HUES64 (cell line): ENCODE measurements at regions not wholly inside any gene's neighbourhood (a gene's known extent, or its start where the extent isn't known, plus 50 kb on each side); places are given as distances from the start of the nearest gene placed in this dataset.

Source experiments
- H3K27ac ChIP-seq: 2 replicates; pipeline ENCODE4 v1.7.0; 2013; ENCODE audit warnings: low read depth, low read length, inconsistent platforms
- H3K27me3 ChIP-seq: 2 replicates; pipeline ENCODE4 v1.6.1; 2013; ENCODE audit warnings: mild to moderate bottlenecking, low read length; ENCODE audit not compliant: insufficient read depth
- H3K36me3 ChIP-seq: 2 replicates; pipeline ENCODE4 v1.6.1; 2013; ENCODE audit warnings: mild to moderate bottlenecking, low read length; ENCODE audit not compliant: insufficient read depth
- H3K4me1 ChIP-seq: 2 replicates; pipeline ENCODE4 v1.6.1; 2013; ENCODE audit warnings: mild to moderate bottlenecking, low read length, moderate library complexity; ENCODE audit not compliant: insufficient read depth
- H3K4me3 ChIP-seq: 2 replicates; pipeline ENCODE4 v1.5.1; 2013; ENCODE audit warnings: mild to moderate bottlenecking, low read length, moderate library complexity
- H3K9ac ChIP-seq: 2 replicates; pipeline ENCODE4 v1.6.1; 2013; ENCODE audit warnings: mild to moderate bottlenecking, low read depth, low read length
- H3K9me3 ChIP-seq: 2 replicates; pipeline ENCODE4 v1.6.1; 2013; ENCODE audit warnings: low read depth, low read length; ENCODE audit not compliant: insufficient read depth
- WGBS: fragments of 150-250, 120-280 bp; methylation state at CpG from one replicate; pipeline ENCODE4 v1.1.7; 2013; ENCODE audit warnings: missing lambda C conversion rate; 5-methylcytosine and 5-hydroxymethylcytosine counted together

DNA sequence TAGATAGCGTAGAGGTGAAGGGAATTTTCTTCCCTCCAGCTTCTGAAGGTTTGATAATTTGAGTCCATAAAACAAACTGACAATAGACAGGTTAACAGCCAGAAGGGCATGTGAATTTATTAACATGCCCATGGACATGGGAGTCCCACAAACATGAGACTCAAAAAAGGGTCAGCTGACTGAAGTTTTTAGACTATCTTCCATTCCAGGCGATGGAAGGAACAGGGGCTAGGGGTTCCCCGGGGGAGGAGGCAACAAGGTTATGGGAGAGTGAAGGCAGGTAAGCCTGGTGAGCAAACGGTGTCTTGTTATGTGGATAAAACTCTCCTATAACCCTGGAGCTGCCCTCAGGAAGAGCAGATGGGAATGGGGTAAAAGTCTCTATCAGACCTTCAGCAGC is 81.5 kb upstream of the SORBS2 start:
- no peak overlapping the region for H3K27ac ChIP-seq

DNA sequence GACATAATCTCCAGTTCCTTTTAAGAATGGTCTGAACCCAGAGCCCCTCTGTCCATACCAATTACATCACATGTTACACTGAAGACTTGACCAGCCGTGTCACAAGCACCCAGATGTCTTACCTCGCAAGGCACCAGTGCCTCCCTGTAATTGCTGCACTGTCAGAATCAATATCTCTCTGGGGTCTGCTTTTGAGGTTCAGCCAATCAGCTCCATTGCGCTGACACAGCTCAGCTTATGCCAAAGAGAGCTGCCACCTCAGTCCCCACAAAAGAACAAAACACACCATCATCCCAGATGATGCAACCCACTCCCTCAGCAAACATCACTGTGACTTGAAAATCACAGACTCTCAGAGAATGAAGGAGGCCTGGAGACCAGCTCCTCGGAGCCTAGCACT is 82.5 kb upstream of the SORBS2 start:
- Histone ChIP-seq H3K36me3 (no peaks in the 10 kb centered on the region), H3K27ac (no peak overlapping the region), H3K27me3 (no peaks in the 10 kb centered on the region), H3K4me3 (no peak overlapping the region), H3K9me3 (peaks cover 14% of the 10 kb centered on the region), H3K4me1 (no peaks in the 10 kb centered on the region), H3K9ac (no peak overlapping the region)
- 96% methylated on average over 4 of the region's 4 CpGs for WGBS

More for the DNA sequence above, 81.5 kb upstream of the SORBS2 start:
- WGBS = 94% methylated on average over 4 of the region's 4 CpGs
- Histone ChIP-seq H3K4me3 (no peak overlapping the region), H3K9me3 (peaks cover 17% of the 10 kb centered on the region), H3K27me3 (no peaks in the 10 kb centered on the region), H3K9ac (no peak overlapping the region), H3K4me1 (no peaks in the 10 kb centered on the region), H3K36me3 (no peaks in the 10 kb centered on the region)

DNA sequence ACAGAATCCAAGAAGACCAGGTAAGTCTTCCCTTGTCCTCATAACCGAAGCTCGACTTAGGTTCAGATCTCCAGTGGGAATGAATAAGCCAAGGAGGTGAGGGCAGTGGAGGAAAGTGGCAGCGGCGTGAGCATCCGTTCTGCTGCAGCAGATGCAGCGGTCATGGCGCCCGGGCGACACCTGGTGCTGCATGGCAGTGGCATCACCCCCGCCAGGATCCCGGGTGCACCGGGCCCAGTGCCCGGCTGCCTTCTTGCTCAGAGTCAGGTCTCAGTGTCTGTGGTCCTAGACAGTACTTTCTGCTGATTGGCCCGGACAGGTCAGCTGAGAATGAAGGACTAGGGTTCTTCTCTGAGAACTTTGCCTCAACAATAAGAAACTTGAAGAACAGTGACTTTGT is 83.4 kb upstream of the SORBS2 start:
- Histone ChIP-seq H3K36me3 (no peaks in the 10 kb centered on the region), H3K9ac (no peak overlapping the region), H3K4me3 (no peak overlapping the region), H3K4me1 (no peaks in the 10 kb centered on the region), H3K27me3 (no peaks in the 10 kb centered on the region), H3K9me3 (peaks cover 14% of the 10 kb centered on the region), H3K27ac (no peak overlapping the region)
- WGBS = 96% methylated on average over 14 of the region's 14 CpGs

DNA sequence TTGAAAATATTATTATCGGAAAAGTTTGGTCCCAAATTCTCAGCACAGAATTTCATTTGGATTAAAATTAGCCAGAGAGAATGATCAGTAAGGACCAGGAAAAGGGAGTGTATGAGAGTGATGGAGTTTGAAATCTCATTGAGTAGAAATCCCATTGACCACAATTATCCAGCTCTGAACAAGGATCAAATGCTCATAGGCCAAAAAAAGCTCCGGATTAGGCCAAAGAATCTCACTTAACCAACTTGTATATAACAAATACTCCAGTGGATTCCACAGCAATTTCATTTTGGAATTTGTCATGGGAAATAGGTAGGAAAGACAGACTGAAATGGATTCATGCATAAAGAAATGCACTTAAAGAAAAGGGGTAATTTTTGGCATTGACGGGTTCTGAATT is 83.9 kb upstream of the SORBS2 start:
- 94% methylated on average over 3 of the region's 3 CpGs for WGBS
- H3K27me3 ChIP-seq = no peaks in the 10 kb centered on the region
- peaks cover 14% of the 10 kb centered on the region for H3K9me3 ChIP-seq
- no peaks in the 10 kb centered on the region for H3K4me1 ChIP-seq
- no peak overlapping the region for H3K27ac ChIP-seq
- no peak overlapping the region for H3K9ac ChIP-seq
- no peak overlapping the region for H3K4me3 ChIP-seq
- H3K36me3 ChIP-seq = no peaks in the 10 kb centered on the region

DNA sequence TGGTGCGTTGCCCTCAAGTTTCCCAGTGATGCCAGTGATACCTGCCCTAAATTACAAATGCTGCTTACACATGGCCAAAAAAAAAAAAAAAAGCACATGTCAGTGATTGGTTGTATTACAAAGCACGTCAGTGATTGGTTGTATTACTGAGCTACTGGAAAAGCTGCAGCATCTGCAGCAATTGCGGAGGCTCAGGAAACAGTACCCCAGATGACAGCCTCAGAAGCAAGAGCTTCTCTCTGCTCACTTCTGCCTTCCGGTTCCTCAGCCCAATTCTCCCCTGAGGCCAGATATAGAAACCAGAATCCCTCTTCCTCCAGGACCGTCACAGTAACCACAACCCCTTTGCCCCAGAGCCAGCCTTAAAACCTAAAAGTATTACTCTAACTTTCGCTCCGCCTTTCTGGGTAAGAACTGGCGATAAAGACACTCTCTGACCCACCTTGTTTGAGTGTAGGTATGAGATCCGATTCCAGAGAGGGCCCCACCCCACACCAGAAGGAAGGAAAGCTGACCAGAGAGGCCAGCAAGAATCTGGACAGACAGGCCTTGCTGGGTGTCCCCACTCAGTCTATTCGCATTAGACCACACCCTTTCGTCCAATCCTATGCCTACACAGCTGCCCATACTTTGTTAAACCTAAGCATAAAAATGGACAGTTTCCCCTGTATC is 85.0 kb upstream of the SORBS2 start:
- H3K27ac ChIP-seq = no peak overlapping the region
- WGBS = 93% methylated on average over 11 of the region's 11 CpGs

DNA sequence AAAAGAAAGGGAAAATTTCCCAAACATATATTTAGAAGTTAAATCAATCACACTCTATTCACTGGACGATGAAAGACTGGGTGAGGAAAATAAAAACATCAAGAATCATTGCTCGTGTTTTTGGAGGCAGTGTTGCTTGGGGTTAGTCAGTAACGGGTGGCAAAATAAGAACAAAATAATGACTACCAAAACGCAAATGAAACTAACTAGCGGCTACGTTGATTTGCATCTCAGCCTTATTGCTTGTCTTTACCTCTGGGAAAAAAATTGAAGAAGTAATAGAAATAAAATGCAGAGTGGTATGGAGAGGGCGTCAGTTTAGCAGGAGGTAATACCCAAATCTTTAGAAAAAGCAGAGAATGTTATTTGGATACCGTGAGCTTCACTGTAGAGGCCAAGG is 86.4 kb upstream of the SORBS2 start:
- no peaks in the 10 kb centered on the region for H3K36me3 ChIP-seq
- no peaks in the 10 kb centered on the region for H3K27me3 ChIP-seq
- H3K4me3 ChIP-seq = no peak overlapping the region
- H3K4me1 ChIP-seq = no peaks in the 10 kb centered on the region
- WGBS = 91% methylated on average over 7 of the region's 8 CpGs
- H3K9me3 ChIP-seq = peaks cover 3% of the 10 kb centered on the region; the same call in 1 of the 2 replicates
- H3K9ac ChIP-seq = no peak overlapping the region
- no peak overlapping the region for H3K27ac ChIP-seq

More for the DNA sequence above, 85.0 kb upstream of the SORBS2 start:
- Histone ChIP-seq H3K4me1 (no peaks in the 10 kb centered on the region), H3K9me3 (peaks cover 14% of the 10 kb centered on the region), H3K36me3 (no peaks in the 10 kb centered on the region), H3K4me3 (no peak overlapping the region), H3K27me3 (no peaks in the 10 kb centered on the region), H3K9ac (no peak overlapping the region)

DNA sequence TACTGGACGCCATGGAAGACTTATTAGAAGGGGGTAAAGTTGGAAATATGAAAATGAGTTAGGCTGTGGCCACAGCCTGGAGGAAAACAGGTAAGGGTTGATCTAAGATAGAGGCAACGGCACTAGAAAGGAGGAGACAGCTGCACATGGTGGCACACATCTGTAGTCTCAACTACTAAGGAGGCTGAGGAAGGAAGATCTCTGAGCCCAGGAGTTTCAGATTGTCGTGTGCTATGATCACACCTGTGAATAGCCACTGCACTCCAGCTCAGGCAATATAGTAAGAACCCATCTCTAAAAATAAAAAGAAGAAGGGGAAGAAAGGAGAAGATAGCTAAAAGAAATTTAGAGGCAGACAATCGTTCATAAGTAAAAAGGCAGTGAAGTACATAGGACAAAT is 87.8 kb upstream of the SORBS2 start:
- no peaks in the 10 kb centered on the region for H3K36me3 ChIP-seq

DNA sequence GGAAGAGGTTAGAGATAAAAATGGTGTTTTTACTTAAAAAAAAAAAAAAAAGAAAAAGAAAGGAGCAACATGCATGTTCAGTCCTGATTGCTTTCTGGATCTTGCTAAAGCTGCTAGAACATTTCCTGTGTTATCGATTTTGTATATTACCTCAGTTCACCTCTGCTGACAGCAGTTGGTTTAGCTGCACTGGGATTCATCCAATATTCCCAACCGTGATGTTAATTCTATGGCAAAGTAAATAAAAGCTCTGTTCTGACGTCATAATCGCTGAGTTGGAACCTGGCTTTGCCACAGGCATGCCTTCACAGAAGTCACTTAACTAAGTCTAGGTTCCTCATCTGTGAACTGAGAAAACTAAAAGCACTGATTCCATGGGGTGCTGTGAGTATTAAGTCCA is 90.7 kb upstream of the SORBS2 start:
- no peaks in the 10 kb centered on the region for H3K27me3 ChIP-seq
- H3K4me1 ChIP-seq = no peaks in the 10 kb centered on the region
- H3K9me3 ChIP-seq = no peaks in the 10 kb centered on the region
- H3K4me3 ChIP-seq = no peak overlapping the region
- 94% methylated on average over 4 of the region's 4 CpGs for WGBS
- no peak overlapping the region for H3K9ac ChIP-seq
- no peak overlapping the region for H3K27ac ChIP-seq
- H3K36me3 ChIP-seq = no peaks in the 10 kb centered on the region

More for the DNA sequence above, 87.8 kb upstream of the SORBS2 start:
- WGBS = 89% methylated on average over 4 of the region's 4 CpGs
- Histone ChIP-seq H3K4me1 (no peaks in the 10 kb centered on the region), H3K9me3 (no peaks in the 10 kb centered on the region), H3K27ac (no peak overlapping the region), H3K9ac (no peak overlapping the region), H3K27me3 (no peaks in the 10 kb centered on the region), H3K4me3 (no peak overlapping the region)

DNA sequence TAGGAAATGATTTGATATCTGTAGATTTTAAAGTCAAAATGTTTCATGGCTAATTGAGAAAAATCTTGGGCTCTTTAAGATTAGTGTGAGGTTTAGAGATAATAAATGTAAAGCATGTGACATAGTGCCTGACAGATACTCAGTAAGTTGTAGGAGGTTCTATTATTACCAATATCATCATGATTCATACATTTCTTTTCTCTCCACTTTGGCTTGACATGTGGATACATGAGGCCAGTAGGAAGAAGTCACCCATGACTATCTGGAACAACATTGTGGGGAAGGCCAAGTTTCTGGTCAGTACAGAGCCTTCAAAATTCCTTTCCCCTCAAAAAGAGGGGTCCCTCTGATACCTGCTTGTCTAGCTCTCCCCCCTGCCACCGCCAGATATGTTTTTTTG is 91.2 kb upstream of the SORBS2 start:
- Histone ChIP-seq H3K9ac (no peak overlapping the region), H3K4me3 (no peak overlapping the region), H3K27ac (no peak overlapping the region), H3K27me3 (no peaks in the 10 kb centered on the region), H3K4me1 (no peaks in the 10 kb centered on the region), H3K9me3 (no peaks in the 10 kb centered on the region), H3K36me3 (no peaks in the 10 kb centered on the region)
- 83% methylated on average over 1 of the region's 1 CpG for WGBS

DNA sequence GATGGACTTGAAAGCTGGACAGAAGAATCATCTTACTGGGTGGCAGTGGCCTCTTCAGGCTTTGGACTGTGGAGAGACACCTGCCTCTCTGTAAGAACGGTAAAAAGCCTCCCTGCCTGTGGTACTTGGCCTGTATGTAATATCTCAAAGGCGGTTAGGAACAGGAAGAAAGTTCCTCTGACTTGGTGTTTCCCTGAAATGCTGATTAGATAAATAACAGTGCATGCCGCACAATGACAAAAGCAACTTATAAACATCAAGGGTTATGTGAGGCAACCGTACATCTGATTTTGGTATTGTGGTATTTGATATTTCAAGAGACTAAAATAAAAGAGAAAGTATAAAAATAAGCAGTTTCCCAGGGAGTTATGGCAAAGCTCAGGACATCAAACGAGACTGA is 92.4 kb upstream of the SORBS2 start:
- Histone ChIP-seq H3K27me3 (no peaks in the 10 kb centered on the region), H3K9me3 (no peaks in the 10 kb centered on the region), H3K9ac (no peak overlapping the region), H3K4me1 (no peaks in the 10 kb centered on the region), H3K36me3 (no peaks in the 10 kb centered on the region), H3K27ac (no peak overlapping the region), H3K4me3 (no peak overlapping the region)
- WGBS = 93% methylated on average over 5 of the region's 5 CpGs

DNA sequence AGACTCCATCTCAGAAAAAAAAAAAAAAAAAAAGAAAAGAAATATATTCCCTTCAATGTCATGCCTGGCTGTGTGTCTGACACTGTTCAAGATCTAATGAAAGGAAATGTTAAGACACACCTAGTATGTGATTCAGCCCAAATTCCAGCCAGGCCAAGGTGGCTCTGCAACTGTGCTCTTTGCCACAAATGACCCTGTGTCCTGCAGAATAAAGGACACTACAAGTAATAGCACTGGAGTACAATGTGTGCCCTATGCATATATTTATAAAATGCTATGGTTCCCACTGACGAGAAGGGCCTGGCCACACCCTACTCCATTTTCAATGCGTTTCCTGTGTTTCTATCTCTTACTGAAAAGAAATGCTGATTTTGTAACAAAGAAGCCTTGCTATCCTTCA is 98.0 kb upstream of the SORBS2 start:
- H3K4me3 ChIP-seq = no peak overlapping the region
- H3K27ac ChIP-seq = no peak overlapping the region
- WGBS = 88% methylated on average over 2 of the region's 2 CpGs
- peaks cover 13% of the 10 kb centered on the region for H3K4me1 ChIP-seq
- no peaks in the 10 kb centered on the region for H3K36me3 ChIP-seq
- no peak overlapping the region for H3K9ac ChIP-seq
- H3K27me3 ChIP-seq = no peaks in the 10 kb centered on the region
- H3K9me3 ChIP-seq = no peaks in the 10 kb centered on the region

DNA sequence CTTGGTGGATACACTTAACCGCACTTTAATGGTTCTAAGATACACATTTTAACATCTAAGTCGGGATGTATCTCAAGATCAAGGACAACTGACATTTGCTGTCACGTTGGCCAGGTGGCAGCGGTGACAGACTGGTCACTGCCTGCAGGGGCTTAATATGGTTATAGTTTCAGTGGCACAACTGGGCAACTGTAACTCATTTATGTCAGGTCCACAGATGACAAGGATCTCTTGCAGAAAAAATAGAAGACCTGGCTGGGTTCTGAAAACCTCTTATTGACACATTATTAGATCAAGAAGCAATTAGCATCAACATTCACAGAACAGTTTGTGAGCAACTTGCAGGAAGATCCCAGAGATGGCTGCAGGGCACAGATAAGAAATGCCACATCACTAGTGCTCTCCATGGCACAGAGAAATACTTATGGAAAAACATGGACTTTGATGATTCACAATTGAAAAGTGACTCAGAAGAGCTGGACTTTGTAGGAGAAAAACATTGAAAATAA is 99.6 kb upstream of the SORBS2 start:
- Histone ChIP-seq H3K27me3 (no peaks in the 10 kb centered on the region), H3K4me1 (peaks cover 19% of the 10 kb centered on the region), H3K9ac (no peak overlapping the region), H3K9me3 (no peaks in the 10 kb centered on the region), H3K4me3 (no peak overlapping the region), H3K36me3 (no peaks in the 10 kb centered on the region), H3K27ac (no peak overlapping the region)
- WGBS = 97% methylated on average over 4 of the region's 4 CpGs
